ENCODE measurements at regions not wholly inside any gene's neighbourhood (a gene's known extent, or its start where the extent isn't known, plus 50 kb on each side); places are given as distances from the start of the nearest gene placed in this dataset.
"Not testable (repeated sequence)": the region's sequence is repeated elsewhere in the genome, so short reads cannot be mapped to it uniquely, and the experiment has no call there.

DNA sequence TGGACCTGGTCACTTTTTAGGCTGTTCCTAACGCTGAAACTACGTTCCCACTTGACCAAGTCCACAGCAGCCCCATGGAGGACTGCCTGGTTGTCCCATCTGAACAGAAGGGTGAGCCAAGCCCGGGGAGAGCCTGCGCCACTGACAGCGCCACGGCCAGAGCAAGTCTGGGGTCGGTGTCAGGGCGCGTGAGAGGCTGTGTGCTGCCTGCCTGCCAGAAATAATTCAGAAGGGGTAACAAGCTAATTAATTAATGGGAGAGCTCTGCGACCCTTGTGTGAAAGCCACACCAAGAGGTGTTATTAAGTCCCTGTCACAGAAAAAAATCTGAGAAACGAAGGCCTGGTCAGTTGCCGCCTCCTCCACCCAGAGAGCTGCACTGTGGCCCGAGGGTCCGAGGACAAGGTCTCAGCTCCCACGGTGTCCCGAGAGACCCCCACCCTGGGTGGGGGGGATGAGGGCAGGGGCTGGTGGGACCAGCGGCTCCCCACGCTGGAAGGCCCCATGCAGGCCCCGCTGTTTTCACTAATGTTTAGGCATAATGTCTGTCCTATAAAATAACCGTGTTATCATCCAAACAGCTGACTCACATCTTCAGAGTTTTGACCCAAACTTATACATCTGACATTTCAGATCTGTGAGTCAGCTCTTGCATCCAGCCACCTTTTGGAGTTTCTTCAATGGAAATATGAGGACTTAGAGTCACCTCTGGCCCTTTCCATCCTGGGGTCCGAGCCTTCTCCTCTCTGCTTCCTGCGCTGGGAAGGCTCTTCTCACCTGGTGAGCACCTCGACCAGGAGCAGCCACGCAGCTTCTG lies 58.5 kb downstream of the DLL1 start:
- DNase-seq: no peak

DNA sequence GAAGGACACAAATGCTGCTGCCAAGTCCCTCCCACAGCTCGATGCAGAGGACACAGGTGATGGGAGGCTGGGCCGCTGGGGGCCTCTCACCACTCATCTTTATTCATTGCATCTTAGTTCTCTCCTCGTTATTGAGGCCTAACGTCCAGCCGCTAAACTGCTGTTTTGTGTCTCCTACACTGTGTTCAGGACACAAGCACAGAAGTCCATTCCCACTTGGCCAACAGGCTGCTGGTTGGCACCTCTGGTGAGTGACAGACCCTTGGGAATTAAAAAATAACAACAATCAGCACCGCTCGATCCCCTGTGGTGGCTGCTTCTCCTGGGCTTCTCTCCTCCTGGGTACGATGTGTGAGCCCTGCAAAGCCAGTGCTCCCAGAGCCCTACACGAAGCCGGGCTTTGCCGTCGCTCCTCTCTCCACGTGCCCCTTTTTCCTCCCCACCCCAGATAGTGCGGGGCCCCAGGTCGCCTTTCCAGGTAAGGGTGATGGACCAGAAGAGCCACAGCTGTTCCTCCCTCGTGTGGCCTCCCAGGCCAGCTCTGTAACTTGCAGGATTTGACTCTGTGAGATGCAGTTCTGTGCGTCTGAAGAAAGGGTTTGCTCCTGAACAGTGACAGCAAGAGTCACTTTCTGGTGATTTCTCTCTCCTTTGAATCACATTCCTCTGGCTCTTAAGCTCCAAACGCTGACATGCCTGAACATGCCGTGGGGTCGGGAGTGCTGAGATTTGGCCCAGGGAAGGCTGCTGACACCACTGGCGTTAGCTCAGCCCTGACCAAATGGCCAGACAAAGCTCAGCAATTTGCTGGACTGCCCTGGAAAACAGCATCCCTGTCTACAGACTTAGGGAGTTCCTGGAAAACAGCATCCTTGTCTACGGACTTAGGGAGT lies 59.3 kb downstream of the DLL1 start:
- no peak for DNase-seq

GRCh38 chr6:170230520-170231292 lies 60.2 kb downstream of the DLL1 start:
- no peak for DNase-seq

DNA sequence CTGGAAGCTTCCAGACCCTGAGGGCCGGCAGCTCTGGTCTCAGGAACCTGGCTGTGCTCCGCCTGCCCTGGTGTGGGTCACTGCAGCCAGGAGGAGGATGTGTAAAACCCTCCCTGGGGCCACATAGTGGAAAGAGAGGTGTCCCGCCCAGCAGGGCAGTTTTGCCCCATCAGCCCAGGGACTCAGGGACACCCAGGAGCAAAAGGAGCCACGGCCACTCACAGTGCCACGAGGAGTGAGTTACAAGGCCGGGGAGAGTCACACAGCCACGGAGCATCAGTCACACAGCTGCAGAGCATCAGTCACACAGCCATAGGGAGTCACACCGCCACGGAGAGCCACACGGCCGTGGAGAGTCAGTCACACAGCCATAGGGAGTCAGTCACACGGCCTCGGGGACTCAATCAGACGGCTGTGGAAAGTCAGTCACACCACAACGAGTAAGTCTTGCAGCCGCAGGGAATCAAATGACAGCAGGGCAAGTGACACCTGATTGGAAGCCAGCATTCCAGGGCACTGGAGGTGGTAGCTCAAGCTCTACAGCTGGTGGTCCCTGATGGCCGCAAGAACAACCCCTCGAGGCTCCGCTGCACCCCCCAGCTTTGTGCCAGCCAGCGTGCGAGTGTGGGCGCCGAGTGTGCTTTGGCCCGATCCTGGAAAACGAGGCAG lies 60.9 kb downstream of the DLL1 start:
- DNase-seq: no peak

GRCh38 chr6:170229396-170229795 lies 61.5 kb downstream of the DLL1 start:
- no peak for DNase-seq

DNA sequence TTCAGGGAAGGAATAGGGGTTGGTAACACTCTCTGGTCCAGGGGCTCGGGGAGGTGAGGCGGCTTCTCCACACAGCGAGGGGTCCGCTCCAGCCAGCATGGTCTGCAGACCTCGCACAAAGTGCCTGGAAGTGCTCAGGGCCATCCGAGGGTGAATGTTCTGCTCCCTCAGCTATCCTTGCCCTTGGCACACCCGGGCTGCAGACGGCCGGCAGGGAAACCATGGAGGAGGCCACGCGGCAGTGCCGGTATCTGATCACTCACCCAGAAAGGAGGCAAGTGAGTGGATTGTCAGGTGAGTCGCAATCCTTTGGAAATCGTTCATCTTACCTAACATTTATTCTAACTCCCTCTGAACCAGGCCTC lies 62.0 kb downstream of the DLL1 start:
- DNase-seq: no peak

DNA sequence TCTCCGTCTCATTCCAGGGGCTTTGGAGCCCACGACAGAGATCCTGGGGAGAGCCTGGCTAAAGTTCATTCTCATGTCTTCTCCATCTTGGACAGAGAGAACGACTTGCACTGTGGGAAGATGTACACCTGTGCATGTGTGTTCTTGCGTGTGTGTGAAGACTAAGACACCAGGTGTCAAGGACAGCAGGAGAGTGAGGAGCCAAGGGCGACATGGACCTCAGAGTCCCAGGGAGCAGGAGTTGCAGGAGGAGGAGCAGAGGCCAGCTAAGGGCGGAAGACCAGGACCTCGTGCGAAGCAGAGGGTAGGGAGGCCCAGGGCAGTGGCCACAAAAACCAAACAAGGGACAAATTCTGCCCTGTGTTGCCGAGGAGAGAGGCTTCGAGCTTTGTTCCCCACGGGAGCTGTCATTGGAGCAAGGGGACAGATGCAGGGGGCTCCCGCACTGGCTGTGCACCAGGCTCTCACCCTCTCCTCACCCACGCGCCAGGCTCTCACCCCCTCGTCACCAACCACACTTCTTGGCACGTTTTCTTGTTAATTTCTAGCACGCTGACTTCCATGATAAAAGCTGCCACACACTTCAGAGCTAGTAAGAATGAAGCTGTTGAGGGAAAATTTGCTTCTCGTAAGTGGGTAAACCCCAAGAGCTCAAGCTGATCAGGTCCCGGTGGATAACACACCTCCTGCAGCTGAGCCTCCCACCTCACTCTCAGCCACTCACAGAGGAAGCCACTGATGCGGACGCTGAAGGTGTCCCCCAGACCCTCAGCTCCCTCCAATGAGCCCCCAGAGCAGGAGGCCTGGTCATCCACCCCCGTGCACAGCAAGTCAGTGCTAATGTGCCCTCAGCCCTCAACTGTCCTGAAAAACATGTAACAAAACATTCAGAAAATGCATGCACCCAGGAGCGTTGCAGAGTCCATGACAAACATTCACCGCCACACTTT lies 62.6 kb downstream of the DLL1 start:
- no peak for DNase-seq

DNA sequence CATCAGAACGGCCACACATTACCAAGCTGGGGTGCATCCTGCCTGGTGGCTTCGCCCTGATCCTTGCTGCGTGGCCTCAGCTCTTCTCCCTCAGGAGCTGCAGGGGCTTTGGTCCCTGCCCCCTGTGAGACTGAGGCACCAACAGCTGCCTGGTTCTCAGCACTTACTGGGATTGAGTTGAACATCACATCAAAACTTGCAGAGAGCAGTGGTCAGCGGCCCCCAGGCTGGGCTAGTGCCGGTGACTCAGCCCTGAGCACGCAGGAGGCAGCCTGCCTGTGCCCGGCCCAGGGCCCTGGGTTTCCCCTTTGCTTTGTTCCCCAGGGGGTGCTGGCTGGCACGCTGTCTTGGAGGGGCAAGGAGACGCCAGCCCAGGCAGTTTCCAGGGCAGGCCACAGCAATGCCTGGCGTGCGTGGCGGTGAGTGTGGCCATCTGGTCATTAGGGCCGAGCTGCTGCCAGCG lies 63.3 kb downstream of the DLL1 start:
- no peak for DNase-seq

- no peak for DNase-seq
Observed at GRCh38 chr6:170226647-170227046, 64.2 kb downstream of the DLL1 start.

- DNase-seq: no peak
Observed at GRCh38 chr6:170225852-170226417, 64.9 kb downstream of the DLL1 start.

- no peak for DNase-seq
Observed at GRCh38 chr6:170224694-170225660, 65.9 kb downstream of the DLL1 start.

DNA sequence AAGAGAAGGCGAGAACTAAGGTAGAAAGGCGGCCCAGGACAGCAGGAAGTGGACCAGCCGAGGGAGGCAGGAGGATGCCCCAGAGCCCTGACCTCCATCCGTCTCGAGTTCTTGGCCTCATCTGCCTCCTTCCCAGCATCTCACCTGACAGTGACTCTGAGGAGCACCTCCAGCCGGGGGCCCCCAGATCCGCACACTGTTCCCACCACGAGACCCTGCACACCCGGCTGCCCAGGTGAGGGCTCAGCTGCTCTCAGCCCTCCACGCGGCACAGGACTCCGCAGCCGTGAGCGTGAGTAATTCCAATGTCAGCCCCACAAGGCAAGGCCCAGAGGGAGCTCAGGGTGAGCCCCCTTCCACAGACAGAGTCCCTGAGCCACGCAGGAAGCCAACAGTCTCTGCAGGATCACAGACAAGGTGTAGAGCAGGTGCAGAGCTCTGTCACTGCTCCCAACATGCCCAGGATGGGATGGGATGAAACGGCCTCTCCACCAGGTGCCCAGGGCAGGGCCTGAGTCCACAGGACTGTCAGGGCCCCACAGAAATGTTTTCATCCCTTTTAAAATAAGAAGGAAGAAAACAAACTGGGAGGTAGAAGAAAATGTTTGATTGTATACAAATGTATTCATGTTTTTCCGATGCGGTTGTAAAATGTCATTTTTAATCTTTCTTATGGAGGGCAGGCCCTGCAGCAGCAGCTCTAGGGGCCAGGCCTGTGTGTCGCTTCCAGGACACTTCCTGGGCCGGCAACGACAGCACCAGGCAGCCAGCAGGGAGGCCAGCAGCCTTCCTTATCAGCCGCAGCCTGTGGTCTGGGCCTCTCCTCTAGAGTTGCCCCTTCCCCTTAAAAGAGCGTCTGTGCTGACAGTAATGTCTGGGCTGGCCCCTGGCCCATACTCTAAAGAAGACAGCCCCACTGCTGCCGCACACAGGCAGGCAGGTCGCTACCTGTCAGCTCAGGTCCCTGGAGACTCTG lies 66.9 kb downstream of the DLL1 start:
- DNase-seq: no peak

DNA sequence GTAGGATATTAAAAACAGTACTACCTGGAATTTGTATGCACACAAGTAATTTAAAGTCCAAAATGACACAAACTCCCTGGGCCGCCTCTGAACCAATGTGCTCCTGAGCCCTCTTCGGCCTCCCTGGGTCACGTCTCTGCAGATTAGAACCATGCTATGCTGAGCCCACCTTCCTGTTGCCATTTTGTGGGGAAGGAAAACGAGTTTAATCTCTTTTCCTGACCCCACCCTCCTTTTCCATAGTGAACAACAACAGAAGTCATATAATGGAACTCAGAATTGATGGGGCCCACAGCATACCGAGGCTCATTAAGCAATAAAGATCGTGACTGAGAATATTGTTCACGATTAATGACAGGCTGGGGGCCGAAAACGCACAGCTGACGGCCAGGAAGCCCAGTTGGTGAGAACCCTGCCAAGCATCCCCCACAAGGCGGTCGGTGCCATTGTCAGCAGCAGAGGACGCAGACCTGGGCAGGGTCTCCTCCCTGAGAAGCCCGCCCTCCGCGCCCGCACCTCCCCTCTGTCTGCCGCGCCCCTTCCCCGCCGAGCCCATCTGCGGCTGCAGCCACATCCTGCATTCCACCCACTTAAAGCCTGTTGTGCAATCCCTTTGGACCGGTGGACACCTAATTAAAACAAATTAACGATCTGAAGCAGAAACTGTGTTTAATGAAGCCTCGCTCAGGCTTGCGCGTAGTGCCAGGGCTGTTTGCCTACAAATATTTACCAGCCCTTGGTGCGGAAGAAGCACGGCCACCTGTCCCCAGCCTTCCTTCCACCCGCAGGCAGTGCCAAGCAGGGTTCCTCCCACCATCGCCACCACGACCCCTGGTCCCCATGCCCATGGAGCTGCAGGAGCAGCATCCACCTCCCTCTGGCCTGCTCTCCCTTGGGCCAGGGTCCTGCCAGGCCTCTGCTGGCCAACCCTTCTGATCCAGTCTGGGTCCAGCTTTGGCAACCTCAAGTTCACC lies 68.1 kb downstream of the DLL1 start:
- no peak for DNase-seq

DNA sequence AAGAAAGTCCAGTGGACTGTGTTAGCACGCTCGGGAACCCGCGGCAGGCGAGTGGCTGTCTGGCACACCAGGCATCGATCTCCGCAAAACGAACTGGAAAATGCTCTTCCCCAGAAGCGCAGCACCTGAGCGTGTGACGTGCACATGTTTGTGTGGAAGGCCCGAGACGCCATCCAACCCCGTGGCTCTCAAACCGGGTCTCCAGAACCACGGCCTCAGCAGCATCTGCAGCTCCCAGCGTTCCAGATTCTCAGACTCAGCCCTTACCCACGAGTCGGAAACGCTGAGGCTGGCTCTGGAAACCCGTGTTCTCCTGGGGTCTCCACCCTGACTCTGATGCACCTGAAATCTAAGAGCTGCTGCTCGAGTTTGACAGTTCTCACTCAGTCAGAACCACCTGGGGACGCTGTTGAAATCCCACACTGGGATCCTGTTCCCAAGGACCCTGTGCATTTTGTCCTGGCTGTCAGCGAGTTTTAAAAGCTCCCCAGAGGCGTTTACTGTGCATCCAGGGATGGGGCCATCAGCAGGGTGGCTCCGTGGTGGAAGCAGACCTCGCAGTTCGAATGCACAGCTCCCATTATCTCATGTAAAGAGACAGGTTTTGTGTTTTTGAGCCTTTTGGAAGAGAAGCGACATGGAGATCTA lies 69.0 kb downstream of the DLL1 start:
- no peak for DNase-seq

DNA sequence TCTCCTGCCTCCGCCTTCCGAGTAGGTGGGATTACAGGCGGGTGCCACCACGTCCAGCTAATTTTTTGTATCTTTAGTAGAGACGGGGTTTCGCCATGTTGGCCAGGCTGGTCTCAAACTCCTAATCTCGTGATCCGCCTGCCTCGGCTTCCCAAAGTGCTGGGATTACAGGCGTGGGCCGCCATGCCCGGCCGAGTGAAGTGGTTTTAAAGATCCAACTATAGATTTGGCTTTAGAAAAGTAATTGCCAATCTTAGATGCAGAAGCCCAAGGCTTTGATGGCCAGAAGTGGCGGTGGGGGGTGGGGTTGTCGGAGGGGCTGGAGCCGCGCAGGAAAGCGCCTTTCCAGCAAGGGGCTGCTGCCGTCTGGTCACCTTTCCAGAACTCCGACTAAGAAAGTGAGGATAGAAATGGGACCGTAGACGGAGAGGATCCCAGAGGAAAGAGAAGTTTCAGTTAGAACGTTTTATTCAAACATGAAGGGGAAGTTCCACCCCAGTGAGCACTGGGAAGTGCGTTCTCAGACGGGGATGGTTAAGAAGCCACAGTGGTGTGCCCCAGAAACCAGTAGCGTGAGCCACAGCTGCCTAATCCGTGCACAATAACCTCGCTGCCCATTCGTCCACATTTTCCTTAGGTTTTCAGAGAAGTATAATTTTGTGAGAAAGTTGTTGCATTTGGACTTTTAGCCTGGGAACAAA lies 69.7 kb downstream of the DLL1 start:
- DNase-seq: no peak

DNA sequence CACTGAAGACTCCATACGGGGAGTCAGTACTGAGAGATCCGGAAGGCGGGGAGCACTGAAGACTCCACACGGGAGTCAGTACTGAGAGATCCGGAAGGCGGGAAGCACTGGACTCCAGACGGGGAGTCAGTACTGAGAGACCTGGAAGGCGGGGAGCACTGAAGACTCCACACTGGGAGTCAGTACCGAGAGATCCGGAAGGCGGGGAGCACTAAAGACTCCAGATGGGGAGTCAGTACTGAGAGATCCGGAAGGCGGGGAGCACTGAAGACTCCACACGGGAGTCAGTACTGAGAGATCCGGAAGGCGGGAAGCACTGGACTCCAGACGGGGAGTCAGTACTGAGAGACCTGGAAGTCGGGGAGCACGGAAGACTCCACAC lies 77.2 kb downstream of the DLL1 start:
- not testable (repeated sequence) for DNase-seq

Data from NCI-H446 treated with DMSO at 0.1 percent for 48 hours (cell line).